ENCODE measurements at regions not wholly inside any gene's neighbourhood (a gene's known extent, or its start where the extent isn't known, plus 50 kb on each side); places are given as distances from the start of the nearest gene placed in this dataset.

- ChIA-PET POLR2A (no interaction called here), CTCF (ENCODE audit: low intra/inter-chr PET ratio) (no interaction called here)
- no peak overlapping the region for H3K4me2 ChIP-seq (ENCODE audit: insufficient read depth, low read length)
- H3K9ac ChIP-seq (ENCODE audit: insufficient read depth in 1 of 2, low read depth in 2 of 2, low read length in 2 of 2): no peak overlapping the region
- no peak overlapping the region for H3K27ac ChIP-seq (ENCODE audit: extremely low read depth, low read depth, low read length)
- in situ Hi-C loops (cut with MboI): no loop called here
- no peaks in the 10 kb centered on the region for H3K9me3 ChIP-seq (replicated peaks; ENCODE audit: control insufficient read depth, insufficient read depth, low read depth, low read length)
- intact Hi-C loops (cut with micrococcal nuclease): loop anchor here (2.0 to 10.0 kb wide), 3 partner anchors 163 to 539 kb away; no protein-coding TSS in a partner anchor
- H3K9me1 ChIP-seq (ENCODE audit: control insufficient read depth, insufficient read depth, low read length): no peaks in the 10 kb centered on the region
- no peaks in the 10 kb centered on the region for H3K79me2 ChIP-seq (ENCODE audit: control insufficient read depth, insufficient read depth, low read length)
- peak; percentile 44; the same call in 1 of the 3 replicates for ATAC-seq
- H3K36me3 ChIP-seq (ENCODE audit: control insufficient read depth, insufficient read depth, low read length): no peaks in the 10 kb centered on the region
- H3K4me1 ChIP-seq (replicated peaks in 1 of 2; ENCODE audit: control insufficient read depth in 2 of 2, insufficient read depth in 2 of 2, low read length in 2 of 2): no peaks in the 10 kb centered on the region
- no peaks in the 10 kb centered on the region for H3K27me3 ChIP-seq (ENCODE audit: control insufficient read depth in 2 of 2, insufficient read depth in 2 of 2, low read length in 2 of 2)
- TF ChIP-seq ZNF398 (CRISPR knock-in tag; IDR thresholded peaks at IDR 0.05) (no peak), CHD2 (IDR thresholded peaks at IDR 0.05; ENCODE audit: low read depth, low read length) (peak; percentile 28; the same call in 1 of the 2 replicates)
- peak in 1 of 4 experiments; percentile 8 for DNase-seq (ENCODE audit: extremely low read depth in 1 of 4, low spot score in 3 of 4)
- no peak overlapping the region for H3K4me3 ChIP-seq
- H2AFZ ChIP-seq (ENCODE audit: low read depth, low read length): no peak overlapping the region
- H4K20me1 ChIP-seq (replicated peaks; ENCODE audit: control insufficient read depth, insufficient read depth, low read length): no peaks in the 10 kb centered on the region
- no TSS peak for BruUV-seq (replicated peaks)
- FAIRE-seq: no peak
- 5% methylated on average over 7 of the region's 8 CpGs for WGBS (ENCODE audit: insufficient coverage, low coverage, missing lambda C conversion rate)
Measured at GRCh38 chr2:225122007-225122406, 79.7 kb upstream of the DOCK10 start.

GRCh38 chr2:225120186-225120585 lies 77.9 kb upstream of the DOCK10 start:
- H3K4me3 ChIP-seq: no peak overlapping the region
- FAIRE-seq (no peak), ATAC-seq (no peak), DNase-seq (ENCODE audit: extremely low read depth in 1 of 4, low spot score in 3 of 4) (no peak)
- in situ Hi-C loops (cut with MboI): no loop called here
- H3K27me3 ChIP-seq (ENCODE audit: control insufficient read depth in 2 of 2, insufficient read depth in 2 of 2, low read length in 2 of 2): no peaks in the 10 kb centered on the region
- no peaks in the 10 kb centered on the region for H3K9me3 ChIP-seq (replicated peaks; ENCODE audit: control insufficient read depth, insufficient read depth, low read depth, low read length)
- CTCF ChIA-PET (ENCODE audit: low intra/inter-chr PET ratio): no interaction called here
- H3K36me3 ChIP-seq (ENCODE audit: control insufficient read depth, insufficient read depth, low read length): no peaks in the 10 kb centered on the region
- POLR2A ChIA-PET: no interaction called here
- H3K4me1 ChIP-seq (replicated peaks in 1 of 2; ENCODE audit: control insufficient read depth in 2 of 2, insufficient read depth in 2 of 2, low read length in 2 of 2): no peaks in the 10 kb centered on the region
- H4K20me1 ChIP-seq (replicated peaks; ENCODE audit: control insufficient read depth, insufficient read depth, low read length): no peaks in the 10 kb centered on the region
- BruUV-seq (replicated peaks): no TSS peak
- intact Hi-C loops (cut with micrococcal nuclease): loop anchor here (10.0 kb wide), 2 partner anchors 165 to 335 kb away; no protein-coding TSS in a partner anchor
- H2AFZ ChIP-seq (ENCODE audit: low read depth, low read length): no peak overlapping the region
- H3K9ac ChIP-seq (ENCODE audit: insufficient read depth in 1 of 2, low read depth in 2 of 2, low read length in 2 of 2): no peak overlapping the region
- no peak overlapping the region for H3K4me2 ChIP-seq (ENCODE audit: insufficient read depth, low read length)
- no peaks in the 10 kb centered on the region for H3K79me2 ChIP-seq (ENCODE audit: control insufficient read depth, insufficient read depth, low read length)
- WGBS (ENCODE audit: insufficient coverage, low coverage, missing lambda C conversion rate): 0% methylated on average over 1 of the region's 1 CpG
- no peak overlapping the region for H3K27ac ChIP-seq (ENCODE audit: extremely low read depth, low read depth, low read length)
- H3K9me1 ChIP-seq (ENCODE audit: control insufficient read depth, insufficient read depth, low read length): no peaks in the 10 kb centered on the region
- TF ChIP-seq CREB3L1 (IDR thresholded peaks at IDR 0.05; ENCODE audit: borderline replicate concordance, low read depth) (no peak), KAT7 (CRISPR knock-in tag; IDR thresholded peaks at IDR 0.05; ENCODE audit: borderline replicate concordance) (no peak), ZNF766 (CRISPR knock-in tag; conservative IDR thresholded peaks at IDR 0.05) (no peak), YBX1 (IDR thresholded peaks at IDR 0.05) (no peak), RBM17 (IDR thresholded peaks at IDR 0.05; ENCODE audit: borderline replicate concordance, low read depth, low read length) (no peak), SMAD3 (CRISPR knock-in tag; conservative IDR thresholded peaks at IDR 0.05) (no peak), RAD51 (IDR thresholded peaks at IDR 0.05; ENCODE audit: borderline replicate concordance, low read depth) (no peak), ZNF512 (tag; IDR thresholded peaks at IDR 0.05) (no peak), RAD21 (CRISPR knock-in tag; conservative IDR thresholded peaks at IDR 0.05 in 1 of 2, IDR thresholded peaks at IDR 0.05 in 1 of 2) (no peak), SIN3B (IDR thresholded peaks at IDR 0.05; ENCODE audit: low read depth) (no peak)
